ENCODE measurements at regions not wholly inside any gene's neighbourhood (a gene's known extent, or its start where the extent isn't known, plus 50 kb on each side); places are given as distances from the start of the nearest gene placed in this dataset.

GRCh38 chr15:39350785-39351184 is 230.1 kb upstream of the THBS1 start:
- no peak for DNase-seq
- no peak overlapping the region for H3K27ac Mint-ChIP-seq
- no peaks in the 10 kb centered on the region for H3K9me3 Mint-ChIP-seq
- no peaks in the 10 kb centered on the region for H3K4me1 Mint-ChIP-seq (ENCODE audit: low read depth in 2 of 2)
- H3K4me3 Mint-ChIP-seq = no peak overlapping the region
- H3K27me3 Mint-ChIP-seq = peaks cover 6 to 7% of the 10 kb centered on the region in 2 donors
- peaks cover 3% of the 10 kb centered on the region for H3K36me3 Mint-ChIP-seq (ENCODE audit: insufficient read depth)
- no peak for ATAC-seq (replicated peaks)

- no peaks in the 10 kb centered on the region for H3K4me1 Mint-ChIP-seq (ENCODE audit: low read depth in 2 of 2)
- no peaks in the 10 kb centered on the region for H3K36me3 Mint-ChIP-seq (ENCODE audit: insufficient read depth)
- no peak overlapping the region for H3K27ac Mint-ChIP-seq
- no peak overlapping the region for H3K4me3 Mint-ChIP-seq
- ATAC-seq (replicated peaks) = no peak
- DNase-seq = no peak
- no peaks in the 10 kb centered on the region for H3K9me3 Mint-ChIP-seq
- peaks cover 16 to 17% of the 10 kb centered on the region in 2 donors for H3K27me3 Mint-ChIP-seq
Observed at GRCh38 chr15:39354189-39354588, 226.7 kb upstream of the THBS1 start.

GRCh38 chr15:39357480-39358268 is 223.2 kb upstream of the THBS1 start:
- DNase-seq = no peak
- Mint-ChIP-seq H3K36me3 (ENCODE audit: insufficient read depth) (no peaks in the 10 kb centered on the region), H3K9me3 (no peaks in the 10 kb centered on the region), H3K27ac (no peak overlapping the region), H3K27me3 (peaks cover 31 to 38% of the 10 kb centered on the region in 2 donors), H3K4me1 (ENCODE audit: low read depth in 2 of 2) (no peaks in the 10 kb centered on the region), H3K4me3 (no peak overlapping the region)
- ATAC-seq (replicated peaks) = no peak

DNA sequence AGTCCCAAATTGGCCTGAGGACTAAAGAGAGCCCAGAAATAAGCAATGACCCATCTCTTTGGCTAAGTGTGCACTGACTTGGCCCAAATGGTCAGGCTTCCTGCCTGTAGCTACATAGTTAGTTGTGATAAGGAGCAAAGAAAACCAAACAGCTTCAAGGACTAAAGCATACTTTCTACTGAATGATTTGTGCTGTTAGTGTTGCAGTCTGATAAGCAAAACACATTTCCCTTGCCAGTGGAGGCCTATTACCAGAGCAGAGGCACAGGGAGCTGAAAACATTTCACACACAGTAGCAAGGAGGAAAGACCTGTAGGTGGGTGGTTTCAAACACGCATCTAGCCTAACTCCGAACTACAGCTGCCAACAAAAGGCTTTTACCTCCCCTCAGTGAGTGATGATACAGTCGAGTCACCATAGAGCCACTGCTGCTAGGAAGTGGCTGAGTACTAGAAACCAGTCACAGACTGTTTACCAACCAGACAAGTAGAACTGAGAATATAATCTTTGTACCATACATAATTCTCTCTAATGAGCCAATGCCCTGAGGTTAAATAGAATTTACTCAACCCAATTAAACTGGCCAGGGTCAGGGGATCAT is 222.3 kb upstream of the THBS1 start:
- H3K4me3 Mint-ChIP-seq = no peak overlapping the region
- no peaks in the 10 kb centered on the region for H3K4me1 Mint-ChIP-seq (ENCODE audit: low read depth in 2 of 2)
- no peaks in the 10 kb centered on the region for H3K36me3 Mint-ChIP-seq (ENCODE audit: insufficient read depth)
- no peaks in the 10 kb centered on the region for H3K9me3 Mint-ChIP-seq
- DNase-seq = no peak
- no peak for ATAC-seq (replicated peaks)
- H3K27me3 Mint-ChIP-seq = peaks cover 32 to 46% of the 10 kb centered on the region in 2 donors
- H3K27ac Mint-ChIP-seq = no peak overlapping the region

DNA sequence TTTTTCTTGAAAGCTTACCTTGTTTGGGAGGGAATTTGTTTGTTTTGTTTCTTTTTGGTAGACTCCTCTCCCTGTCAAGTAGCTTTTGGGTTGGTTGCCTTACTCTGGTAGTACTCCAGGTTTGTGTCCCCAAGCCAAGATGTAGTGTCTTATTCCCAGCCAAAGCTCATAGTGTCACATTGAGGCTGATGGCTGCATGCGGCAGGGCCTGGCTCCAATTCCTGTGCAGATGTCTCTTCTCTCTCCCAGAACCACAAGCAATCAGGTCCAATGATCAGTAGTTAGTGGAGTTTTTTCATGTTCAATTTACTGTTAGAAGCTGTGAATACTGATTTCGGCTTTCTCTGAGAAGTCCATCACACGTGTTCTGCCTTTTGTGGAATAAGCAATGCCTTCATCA is 221.1 kb upstream of the THBS1 start:
- H3K4me3 Mint-ChIP-seq = no peak overlapping the region

GRCh38 chr15:39360452-39360851 is 220.4 kb upstream of the THBS1 start:
- no peak overlapping the region for H3K4me3 Mint-ChIP-seq
- H3K27ac Mint-ChIP-seq = no peak overlapping the region
- DNase-seq (no peak), ATAC-seq (replicated peaks) (no peak)
- peaks cover 40 to 51% of the 10 kb centered on the region in 2 donors for H3K27me3 Mint-ChIP-seq
- no peaks in the 10 kb centered on the region for H3K4me1 Mint-ChIP-seq (ENCODE audit: low read depth in 2 of 2)
- no peaks in the 10 kb centered on the region for H3K9me3 Mint-ChIP-seq
- H3K36me3 Mint-ChIP-seq (ENCODE audit: insufficient read depth) = no peaks in the 10 kb centered on the region

More for the DNA sequence above, 221.1 kb upstream of the THBS1 start:
- DNase-seq = no peak
- Mint-ChIP-seq H3K27ac (no peak overlapping the region), H3K9me3 (no peaks in the 10 kb centered on the region), H3K36me3 (ENCODE audit: insufficient read depth) (no peaks in the 10 kb centered on the region), H3K4me1 (ENCODE audit: low read depth in 2 of 2) (no peaks in the 10 kb centered on the region), H3K27me3 (peaks cover 40 to 51% of the 10 kb centered on the region in 2 donors)
- ATAC-seq (replicated peaks) = no peak

DNA sequence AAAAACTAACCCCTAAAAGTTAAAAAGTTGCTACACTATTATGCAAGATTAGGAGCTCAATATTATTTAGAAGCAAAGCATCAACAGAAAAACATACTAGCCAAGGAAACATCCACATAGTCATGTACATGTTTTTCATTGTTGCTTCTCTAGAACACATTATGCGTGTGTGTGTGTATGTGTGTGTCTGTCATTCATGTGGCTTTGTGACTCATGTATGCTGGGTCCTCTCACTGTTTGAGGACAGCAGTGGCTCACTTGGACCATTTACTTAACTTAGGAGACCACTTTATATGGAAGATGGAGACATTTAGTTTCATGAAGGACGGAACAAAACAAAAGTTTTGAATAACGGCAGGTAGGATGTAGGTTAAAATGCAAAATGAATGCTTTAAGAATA is 219.4 kb upstream of the THBS1 start:
- H3K4me3 Mint-ChIP-seq = no peak overlapping the region
- DNase-seq = no peak
- H3K27me3 Mint-ChIP-seq = peaks cover 45 to 54% of the 10 kb centered on the region in 2 donors
- H3K9me3 Mint-ChIP-seq = no peaks in the 10 kb centered on the region
- no peak for ATAC-seq (replicated peaks)
- no peak overlapping the region for H3K27ac Mint-ChIP-seq
- H3K36me3 Mint-ChIP-seq (ENCODE audit: insufficient read depth) = no peaks in the 10 kb centered on the region
- no peaks in the 10 kb centered on the region for H3K4me1 Mint-ChIP-seq (ENCODE audit: low read depth in 2 of 2)

DNA sequence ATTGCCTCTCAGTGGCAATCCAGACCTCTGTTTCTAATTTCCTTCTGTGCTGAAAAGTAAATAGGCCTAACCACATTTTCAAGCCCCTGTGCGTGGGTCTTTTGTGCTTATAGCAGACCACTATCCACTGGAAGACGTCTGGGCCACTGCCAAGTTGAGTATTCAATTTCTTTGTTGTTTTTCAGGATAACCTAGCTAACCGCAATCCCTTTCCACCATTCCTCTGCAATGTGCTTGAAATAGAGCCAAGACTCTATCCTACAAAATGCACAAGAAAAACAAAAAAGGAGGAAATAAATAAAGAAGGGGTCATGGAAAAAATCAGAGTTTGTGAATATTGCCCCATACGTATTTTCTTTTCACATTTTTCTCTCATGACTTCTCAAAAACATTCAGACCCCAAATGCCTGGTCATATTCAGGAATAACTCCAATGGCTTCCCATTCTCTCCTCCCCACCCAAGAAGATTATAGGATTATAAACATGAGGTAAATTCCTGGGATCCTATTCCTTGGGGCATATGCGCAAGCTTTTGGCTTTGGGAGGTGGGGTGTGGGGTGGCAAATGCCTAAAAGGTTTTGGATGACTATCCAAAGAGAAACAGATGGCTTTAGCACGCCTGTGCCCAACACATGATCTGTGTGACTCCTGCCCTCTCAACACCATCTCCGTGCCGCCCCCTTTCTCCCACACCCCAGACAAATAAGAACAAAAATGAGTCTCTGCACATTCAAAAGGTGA is 217.9 kb upstream of the THBS1 start:
- H3K9me3 Mint-ChIP-seq = no peaks in the 10 kb centered on the region
- H3K36me3 Mint-ChIP-seq (ENCODE audit: insufficient read depth) = no peaks in the 10 kb centered on the region
- DNase-seq = no peak
- ATAC-seq (replicated peaks) = no peak
- no peaks in the 10 kb centered on the region for H3K4me1 Mint-ChIP-seq (ENCODE audit: low read depth in 2 of 2)
- H3K27ac Mint-ChIP-seq = no peak overlapping the region
- peaks cover 44 to 55% of the 10 kb centered on the region in 2 donors for H3K27me3 Mint-ChIP-seq
- H3K4me3 Mint-ChIP-seq = no peak overlapping the region

DNA sequence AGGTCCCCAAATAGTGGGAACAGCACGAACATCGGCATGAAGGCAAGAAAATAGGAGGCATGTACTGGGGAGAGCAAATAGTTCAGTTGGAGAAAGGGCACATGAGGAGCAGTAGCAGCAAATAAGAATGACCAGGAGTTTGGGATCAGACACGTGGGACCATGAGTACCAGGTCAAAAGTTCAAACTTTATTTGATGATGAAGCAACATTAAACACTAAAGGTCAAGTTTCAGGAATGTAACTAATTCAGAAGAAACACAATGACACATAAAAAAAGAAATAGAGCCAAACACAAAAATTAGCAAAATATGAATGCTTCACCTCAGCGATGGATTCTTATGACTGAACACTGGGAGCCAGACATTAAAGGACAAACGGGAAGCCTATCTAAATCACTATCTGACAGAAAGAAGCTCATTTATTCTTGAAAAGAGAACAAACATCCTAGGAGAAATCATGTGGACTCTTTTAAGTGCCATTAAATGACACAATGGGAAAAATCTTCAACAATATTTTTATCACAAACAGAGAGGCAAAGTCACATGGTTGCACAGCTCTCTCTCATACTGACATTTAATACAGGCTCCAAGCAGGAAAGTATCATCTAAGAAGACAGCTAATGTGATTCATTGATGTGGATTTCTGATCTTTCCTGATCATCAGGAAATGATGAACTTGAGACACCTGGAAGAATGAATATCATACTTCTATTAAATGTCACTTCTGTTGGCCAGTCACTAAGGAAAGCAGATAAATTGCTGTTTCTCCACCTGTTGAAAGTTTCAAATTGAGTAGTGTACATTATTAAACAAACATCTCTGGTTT is 216.9 kb upstream of the THBS1 start:
- peaks cover 41 to 52% of the 10 kb centered on the region in 2 donors for H3K27me3 Mint-ChIP-seq
- H3K4me3 Mint-ChIP-seq = no peak overlapping the region
- no peak overlapping the region for H3K27ac Mint-ChIP-seq
- no peaks in the 10 kb centered on the region for H3K4me1 Mint-ChIP-seq (ENCODE audit: low read depth in 2 of 2)
- DNase-seq = no peak
- ATAC-seq (replicated peaks) = no peak
- H3K36me3 Mint-ChIP-seq (ENCODE audit: insufficient read depth) = no peaks in the 10 kb centered on the region
- H3K9me3 Mint-ChIP-seq = no peaks in the 10 kb centered on the region

DNA sequence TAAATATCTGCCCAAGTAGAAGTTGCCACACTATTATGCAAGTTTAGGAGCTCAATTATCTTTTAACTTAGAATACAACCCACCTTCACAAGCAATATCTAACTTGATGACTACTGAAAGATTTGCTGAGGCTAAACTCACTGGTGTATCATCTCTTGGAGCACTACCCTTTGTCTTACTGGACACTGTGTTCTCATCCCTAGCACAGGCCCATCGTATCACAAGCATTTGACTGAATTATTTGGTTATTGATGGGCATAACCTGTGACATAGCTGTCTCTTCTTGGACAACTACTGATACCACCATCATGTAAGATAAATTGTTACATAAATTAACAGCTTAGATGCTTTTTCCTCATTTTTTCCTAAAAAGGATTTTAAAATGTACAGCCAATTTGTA is 216.2 kb upstream of the THBS1 start:
- no peak overlapping the region for H3K4me3 Mint-ChIP-seq
- H3K27ac Mint-ChIP-seq = no peak overlapping the region
- H3K36me3 Mint-ChIP-seq (ENCODE audit: insufficient read depth) = no peaks in the 10 kb centered on the region
- H3K27me3 Mint-ChIP-seq = peaks cover 41 to 44% of the 10 kb centered on the region in 2 donors
- no peaks in the 10 kb centered on the region for H3K9me3 Mint-ChIP-seq
- DNase-seq = no peak
- no peaks in the 10 kb centered on the region for H3K4me1 Mint-ChIP-seq (ENCODE audit: low read depth in 2 of 2)
- no peak for ATAC-seq (replicated peaks)

- peaks cover 40 to 41% of the 10 kb centered on the region in 2 donors for H3K27me3 Mint-ChIP-seq
- H3K27ac Mint-ChIP-seq = no peak overlapping the region
- no peak for ATAC-seq (replicated peaks)
- no peaks in the 10 kb centered on the region for H3K36me3 Mint-ChIP-seq (ENCODE audit: insufficient read depth)
- no peaks in the 10 kb centered on the region for H3K4me1 Mint-ChIP-seq (ENCODE audit: low read depth in 2 of 2)
- H3K4me3 Mint-ChIP-seq = no peak overlapping the region
- DNase-seq = no peak
- H3K9me3 Mint-ChIP-seq = no peaks in the 10 kb centered on the region
Observed at GRCh38 chr15:39365161-39365560, 215.7 kb upstream of the THBS1 start.

- Mint-ChIP-seq H3K9me3 (no peaks in the 10 kb centered on the region), H3K4me3 (no peak overlapping the region)
Observed at GRCh38 chr15:39365873-39366272, 215.0 kb upstream of the THBS1 start.

DNA sequence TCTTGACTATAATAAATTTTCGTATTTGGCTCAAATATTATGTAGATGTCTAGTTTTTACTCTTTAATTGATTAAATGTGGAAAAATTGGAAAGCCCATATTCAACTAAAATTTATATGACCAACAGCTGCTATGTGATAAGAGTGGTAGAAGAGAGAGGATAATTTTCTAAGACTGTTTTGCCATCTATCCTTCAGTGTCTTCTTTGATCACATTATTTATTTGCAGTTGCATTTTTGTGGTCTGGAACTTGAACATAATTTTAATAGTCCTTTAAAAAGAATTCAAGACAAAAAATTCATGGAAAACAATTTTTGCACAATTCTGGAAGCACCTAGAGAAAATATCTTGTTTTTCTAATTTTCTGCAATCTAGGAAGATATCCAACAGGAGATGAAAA is 213.3 kb upstream of the THBS1 start:
- H3K36me3 Mint-ChIP-seq (ENCODE audit: insufficient read depth) = no peaks in the 10 kb centered on the region
- no peak overlapping the region for H3K4me3 Mint-ChIP-seq
- ATAC-seq (replicated peaks) (no peak), DNase-seq (no peak)
- H3K27me3 Mint-ChIP-seq = peaks cover 30 to 32% of the 10 kb centered on the region in 2 donors
- no peak overlapping the region for H3K27ac Mint-ChIP-seq
- H3K4me1 Mint-ChIP-seq (ENCODE audit: low read depth in 2 of 2) = no peaks in the 10 kb centered on the region
- peaks cover 5 to 10% of the 10 kb centered on the region in 2 donors for H3K9me3 Mint-ChIP-seq

More at GRCh38 chr15:39365873-39366272, 215.0 kb upstream of the THBS1 start:
- Mint-ChIP-seq H3K27me3 (peaks cover 38 to 39% of the 10 kb centered on the region in 2 donors), H3K27ac (no peak overlapping the region), H3K36me3 (ENCODE audit: insufficient read depth) (no peaks in the 10 kb centered on the region), H3K4me1 (ENCODE audit: low read depth in 2 of 2) (no peaks in the 10 kb centered on the region)
- DNase-seq (no peak), ATAC-seq (replicated peaks) (no peak)
